ENCODE measurements at regions not wholly inside any gene's neighbourhood (a gene's known extent, or its start where the extent isn't known, plus 50 kb on each side); places are given as distances from the start of the nearest gene placed in this dataset.

DNA sequence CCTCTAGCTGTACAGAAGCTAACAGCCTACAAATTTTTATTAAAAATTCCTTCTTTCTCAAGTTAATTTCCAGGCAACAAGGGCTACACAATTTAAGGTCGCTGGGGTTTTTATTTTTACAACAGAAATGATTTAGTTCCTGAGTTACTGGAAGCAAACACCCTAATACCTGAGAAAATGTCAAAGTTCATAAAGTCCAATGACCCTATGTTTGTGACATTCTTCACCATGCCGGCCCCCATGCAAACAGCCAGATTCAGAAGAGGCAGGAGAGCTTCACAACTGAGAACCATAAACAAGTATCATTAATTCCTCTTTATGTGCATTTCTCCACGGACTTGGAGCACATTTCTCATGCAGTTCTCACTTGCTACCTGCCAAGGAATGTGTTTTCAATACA, 236.2 kb upstream of the EGLN3 start:
- no peak overlapping the region for H3K27ac ChIP-seq
- no peaks in the 10 kb centered on the region for H3K4me1 ChIP-seq (ENCODE audit: low read depth, poor library complexity, severe bottlenecking)
- no peaks in the 10 kb centered on the region for H3K27me3 ChIP-seq (ENCODE audit: insufficient read depth, low read depth)
- H3K4me3 ChIP-seq (IDR thresholded peaks at IDR 0.05; ENCODE audit: insufficient read depth, low read depth, low read length), result no peak overlapping the region
- H2AFZ ChIP-seq (ENCODE audit: low read depth), result no peak overlapping the region
- no peak overlapping the region for H3K9ac ChIP-seq
- no peak overlapping the region for H3K4me2 ChIP-seq
- no peaks in the 10 kb centered on the region for H3K36me3 ChIP-seq (ENCODE audit: insufficient read depth)
- no peaks in the 10 kb centered on the region for H4K20me1 ChIP-seq (ENCODE audit: insufficient read depth)
- TF ChIP-seq, protein P1, sequence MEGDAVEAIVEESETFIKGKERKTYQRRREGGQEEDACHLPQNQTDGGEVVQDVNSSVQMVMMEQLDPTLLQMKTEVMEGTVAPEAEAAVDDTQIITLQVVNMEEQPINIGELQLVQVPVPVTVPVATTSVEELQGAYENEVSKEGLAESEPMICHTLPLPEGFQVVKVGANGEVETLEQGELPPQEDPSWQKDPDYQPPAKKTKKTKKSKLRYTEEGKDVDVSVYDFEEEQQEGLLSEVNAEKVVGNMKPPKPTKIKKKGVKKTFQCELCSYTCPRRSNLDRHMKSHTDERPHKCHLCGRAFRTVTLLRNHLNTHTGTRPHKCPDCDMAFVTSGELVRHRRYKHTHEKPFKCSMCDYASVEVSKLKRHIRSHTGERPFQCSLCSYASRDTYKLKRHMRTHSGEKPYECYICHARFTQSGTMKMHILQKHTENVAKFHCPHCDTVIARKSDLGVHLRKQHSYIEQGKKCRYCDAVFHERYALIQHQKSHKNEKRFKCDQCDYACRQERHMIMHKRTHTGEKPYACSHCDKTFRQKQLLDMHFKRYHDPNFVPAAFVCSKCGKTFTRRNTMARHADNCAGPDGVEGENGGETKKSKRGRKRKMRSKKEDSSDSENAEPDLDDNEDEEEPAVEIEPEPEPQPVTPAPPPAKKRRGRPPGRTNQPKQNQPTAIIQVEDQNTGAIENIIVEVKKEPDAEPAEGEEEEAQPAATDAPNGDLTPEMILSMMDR (conservative IDR thresholded peaks at IDR 0.05; ENCODE audit: low read depth, low read length), result no peak
- H3K79me2 ChIP-seq (ENCODE audit: insufficient read depth, low read depth), result no peaks in the 10 kb centered on the region

DNA sequence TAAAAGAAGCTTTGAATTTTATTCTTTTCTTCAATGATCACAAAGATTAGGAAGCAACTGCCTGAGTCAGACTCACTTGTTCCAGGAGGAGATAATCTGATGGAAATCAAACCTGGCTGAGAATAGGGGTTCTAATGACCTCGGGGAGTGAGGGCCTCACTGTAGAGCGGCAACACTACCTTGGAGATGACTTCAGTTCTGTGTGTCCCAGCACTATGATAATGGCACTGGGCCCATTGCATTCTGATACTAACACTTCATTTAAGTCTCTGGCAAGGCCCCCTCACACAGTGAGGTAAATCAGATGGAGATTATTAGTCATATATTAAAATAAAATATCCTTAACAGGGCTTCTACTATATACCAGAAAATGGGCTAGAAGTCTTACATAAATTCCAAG, 233.3 kb upstream of the EGLN3 start:
- Histone ChIP-seq H3K9ac (no peak overlapping the region), H3K27ac (no peak overlapping the region), H3K79me2 (ENCODE audit: insufficient read depth, low read depth) (no peaks in the 10 kb centered on the region), H3K4me1 (ENCODE audit: low read depth, poor library complexity, severe bottlenecking) (no peaks in the 10 kb centered on the region), H2AFZ (ENCODE audit: low read depth) (no peak overlapping the region), H3K4me2 (no peak overlapping the region), H3K4me3 (IDR thresholded peaks at IDR 0.05; ENCODE audit: insufficient read depth, low read depth, low read length) (no peak overlapping the region), H3K36me3 (ENCODE audit: insufficient read depth) (no peaks in the 10 kb centered on the region), H4K20me1 (ENCODE audit: insufficient read depth) (no peaks in the 10 kb centered on the region), H3K27me3 (ENCODE audit: insufficient read depth, low read depth) (no peaks in the 10 kb centered on the region)
- TF ChIP-seq, protein P1 (conservative IDR thresholded peaks at IDR 0.05; ENCODE audit: low read depth, low read length), result no peak

DNA sequence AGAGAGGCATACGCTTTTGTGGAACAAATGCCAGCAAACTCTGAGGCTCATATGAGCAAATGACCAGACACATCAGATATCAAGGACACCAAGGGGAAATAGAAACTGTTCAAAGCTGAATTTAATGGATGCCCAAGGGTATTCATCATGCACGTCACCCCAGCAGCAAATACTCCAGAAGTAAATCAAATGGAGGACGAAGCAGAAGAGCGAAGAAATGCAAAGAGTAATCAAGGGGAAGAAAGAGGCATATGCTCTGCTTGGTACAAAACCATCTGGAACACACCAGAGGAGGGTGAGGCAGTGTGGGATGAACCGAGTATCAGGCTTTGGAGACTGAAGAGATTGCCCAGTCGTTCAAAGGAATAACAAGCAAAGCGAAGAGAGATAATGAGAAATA, 232.6 kb upstream of the EGLN3 start:
- H3K4me3 ChIP-seq (IDR thresholded peaks at IDR 0.05; ENCODE audit: insufficient read depth, low read depth, low read length), result no peak overlapping the region
- H3K9ac ChIP-seq, result no peak overlapping the region
- H3K4me1 ChIP-seq (ENCODE audit: low read depth, poor library complexity, severe bottlenecking), result no peaks in the 10 kb centered on the region
- TF ChIP-seq, protein P1 (conservative IDR thresholded peaks at IDR 0.05; ENCODE audit: low read depth, low read length), result no peak
- H3K27me3 ChIP-seq (ENCODE audit: insufficient read depth, low read depth), result no peaks in the 10 kb centered on the region
- no peaks in the 10 kb centered on the region for H3K36me3 ChIP-seq (ENCODE audit: insufficient read depth)
- H3K27ac ChIP-seq, result no peak overlapping the region
- H4K20me1 ChIP-seq (ENCODE audit: insufficient read depth), result no peaks in the 10 kb centered on the region
- H3K79me2 ChIP-seq (ENCODE audit: insufficient read depth, low read depth), result no peaks in the 10 kb centered on the region
- H2AFZ ChIP-seq (ENCODE audit: low read depth), result no peak overlapping the region
- no peak overlapping the region for H3K4me2 ChIP-seq

DNA sequence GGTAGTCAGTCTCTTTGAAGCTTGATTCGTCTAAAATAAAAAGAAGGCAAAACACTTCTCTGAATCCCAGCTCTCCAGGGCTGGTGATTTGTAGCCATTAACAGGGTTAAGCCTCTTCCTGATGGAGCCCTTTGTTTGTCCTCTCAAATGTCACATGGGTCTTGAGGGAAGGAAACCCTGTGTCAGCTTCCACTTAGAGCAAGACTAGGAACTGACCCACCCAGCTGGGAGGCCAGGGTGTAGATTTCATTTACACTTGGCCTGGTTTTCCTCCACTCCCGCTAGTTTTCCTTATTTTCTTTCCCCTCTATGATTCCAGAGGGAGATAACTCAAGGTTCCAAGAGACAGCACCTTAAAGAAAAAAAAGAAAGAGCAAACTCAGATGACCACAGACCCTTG, 230.5 kb upstream of the EGLN3 start:
- Histone ChIP-seq H3K27ac (no peak overlapping the region), H4K20me1 (ENCODE audit: insufficient read depth) (no peaks in the 10 kb centered on the region), H3K79me2 (ENCODE audit: insufficient read depth, low read depth) (no peaks in the 10 kb centered on the region), H3K4me1 (ENCODE audit: low read depth, poor library complexity, severe bottlenecking) (no peaks in the 10 kb centered on the region), H3K4me2 (no peak overlapping the region), H3K4me3 (IDR thresholded peaks at IDR 0.05; ENCODE audit: insufficient read depth, low read depth, low read length) (no peak overlapping the region), H3K27me3 (ENCODE audit: insufficient read depth, low read depth) (no peaks in the 10 kb centered on the region), H3K9ac (no peak overlapping the region), H3K36me3 (ENCODE audit: insufficient read depth) (no peaks in the 10 kb centered on the region), H2AFZ (ENCODE audit: low read depth) (no peak overlapping the region)
- TF ChIP-seq, protein P1 (conservative IDR thresholded peaks at IDR 0.05; ENCODE audit: low read depth, low read length), result no peak

DNA sequence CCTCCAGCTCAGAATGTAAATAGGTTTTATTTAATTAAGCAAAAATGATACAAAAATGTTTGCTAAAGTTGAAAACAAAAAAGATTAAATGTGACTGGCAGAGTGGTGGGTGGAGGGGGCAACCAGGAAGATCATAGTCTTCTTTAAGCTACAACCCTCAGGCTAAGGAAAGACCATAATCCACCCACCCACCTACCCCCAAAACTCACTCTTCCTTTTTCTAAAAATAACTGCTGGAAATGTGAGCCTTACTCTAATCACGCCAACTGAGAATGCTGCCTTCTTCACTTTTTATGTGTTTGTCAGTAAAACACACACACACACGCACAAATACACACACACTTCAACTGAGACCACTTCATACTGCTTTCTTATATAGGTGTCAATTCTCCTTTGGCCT, 230.0 kb upstream of the EGLN3 start:
- H3K9ac ChIP-seq, result no peak overlapping the region
- no peaks in the 10 kb centered on the region for H3K4me1 ChIP-seq (ENCODE audit: low read depth, poor library complexity, severe bottlenecking)
- no peak overlapping the region for H3K4me2 ChIP-seq
- H3K4me3 ChIP-seq (IDR thresholded peaks at IDR 0.05; ENCODE audit: insufficient read depth, low read depth, low read length), result no peak overlapping the region
- H2AFZ ChIP-seq (ENCODE audit: low read depth), result no peak overlapping the region
- H3K27me3 ChIP-seq (ENCODE audit: insufficient read depth, low read depth), result no peaks in the 10 kb centered on the region
- no peaks in the 10 kb centered on the region for H3K36me3 ChIP-seq (ENCODE audit: insufficient read depth)
- no peak overlapping the region for H3K27ac ChIP-seq
- no peaks in the 10 kb centered on the region for H3K79me2 ChIP-seq (ENCODE audit: insufficient read depth, low read depth)
- H4K20me1 ChIP-seq (ENCODE audit: insufficient read depth), result no peaks in the 10 kb centered on the region
- TF ChIP-seq, protein P1 (conservative IDR thresholded peaks at IDR 0.05; ENCODE audit: low read depth, low read length), result no peak

All from KMS-11 (cell line).